ENCODE measurements at regions not wholly inside any gene's neighbourhood (a gene's known extent, or its start where the extent isn't known, plus 50 kb on each side); places are given as distances from the start of the nearest gene placed in this dataset.

GRCh38 chr3:116951610-116952009 is 242.0 kb downstream of the TUSC7 start:
- TF ChIP-seq TOX (CRISPR knock-in tag; IDR thresholded peaks at IDR 0.05; ENCODE audit: borderline replicate concordance) (no peak), ESRRG (CRISPR knock-in tag; IDR thresholded peaks at IDR 0.05) (no peak), PATZ1 (CRISPR knock-in tag; IDR thresholded peaks at IDR 0.05; ENCODE audit: borderline replicate concordance) (no peak), PPARA (CRISPR knock-in tag; IDR thresholded peaks at IDR 0.05; ENCODE audit: borderline replicate concordance) (no peak), ARNTL (CRISPR knock-in tag; IDR thresholded peaks at IDR 0.05; ENCODE audit: borderline replicate concordance, low read depth) (no peak), TCF4 (CRISPR knock-in tag; IDR thresholded peaks at IDR 0.05; ENCODE audit: borderline replicate concordance) (no peak), SNAI2 (CRISPR knock-in tag; IDR thresholded peaks at IDR 0.05) (no peak), GLIS3 (CRISPR knock-in tag; IDR thresholded peaks at IDR 0.05) (no peak), CSRNP3 (CRISPR knock-in tag; IDR thresholded peaks at IDR 0.05) (no peak), ISL1 (CRISPR knock-in tag; IDR thresholded peaks at IDR 0.05) (no peak), TSHZ2 (CRISPR knock-in tag; IDR thresholded peaks at IDR 0.05) (no peak), RARB (CRISPR knock-in tag; IDR thresholded peaks at IDR 0.05) (no peak)

Measured in SK-N-SH treated with all-trans-retinoic acid at 6 μM for 48 hours (cell line).